ENCODE measurements at regions not wholly inside any gene's neighbourhood (a gene's known extent, or its start where the extent isn't known, plus 50 kb on each side); places are given as distances from the start of the nearest gene placed in this dataset.

DNA sequence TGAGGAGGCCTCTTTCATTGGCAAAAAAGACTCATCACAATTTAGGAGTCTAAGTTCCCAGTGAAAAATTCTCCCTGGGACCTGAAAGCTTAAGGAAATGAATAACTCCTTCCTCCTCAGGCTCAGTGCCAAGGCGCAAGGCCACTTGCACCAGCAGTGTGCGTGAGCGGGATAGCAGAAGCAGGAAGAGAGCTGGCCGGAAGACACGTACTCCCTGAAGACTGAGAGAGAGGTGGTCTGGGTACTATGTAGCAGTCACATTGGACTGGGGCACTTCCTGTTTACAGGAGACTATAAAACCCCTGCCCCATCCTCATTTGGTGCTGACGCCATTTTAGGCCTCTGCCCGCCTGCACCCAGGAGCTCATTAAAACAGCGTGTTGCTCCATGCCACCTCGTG is 66.3 kb upstream of the IL33 start:
- ChIA-PET CTCF (no interaction called here), POLR2A (no interaction called here)
- no peak overlapping the region for H3K4me3 ChIP-seq
- no peak for DNase-seq (ENCODE audit: low read depth in 1 of 2, low spot score in 1 of 2)
- ATAC-seq: no peak
- H3K4me1 ChIP-seq: peaks cover 14% of the 10 kb centered on the region; the same call in 2 of the 3 replicates
- no peak overlapping the region for H3K4me2 ChIP-seq
- no peak overlapping the region; a peak in 1 of 6 replicates for H3K27ac ChIP-seq
- FAIRE-seq: no peak
- WGBS (ENCODE audit: missing lambda C conversion rate): 84% methylated on average over 9 of the region's 9 CpGs
- TF ChIP-seq CHD4 (IDR thresholded peaks at IDR 0.05; ENCODE audit: borderline replicate concordance) (no peak), ZC3H11A (IDR thresholded peaks at IDR 0.05) (no peak), TFCP2L1 (CRISPR knock-in tag; IDR thresholded peaks at IDR 0.05) (no peak), RAD21 (conservative IDR thresholded peaks at IDR 0.05 in 1 of 2, IDR thresholded peaks at IDR 0.05 in 1 of 2) (no peak), NR3C1 (IDR thresholded peaks at IDR 0.05) (no peak), MAFK (IDR thresholded peaks at IDR 0.05; ENCODE audit: partially characterized antibody) (no peak), HOXB13 (CRISPR knock-in tag; IDR thresholded peaks at IDR 0.05; ENCODE audit: low read depth) (no peak), POLR2AphosphoS2 (conservative IDR thresholded peaks at IDR 0.05; ENCODE audit: low read length) (no peak), FOXS1 (CRISPR knock-in tag; IDR thresholded peaks at IDR 0.05) (no peak), CHD2 (IDR thresholded peaks at IDR 0.05; ENCODE audit: low read length, partially characterized antibody) (no peak), PHF8 (IDR thresholded peaks at IDR 0.05; ENCODE audit: borderline replicate concordance, low read depth) (no peak), RNF2 (IDR thresholded peaks at IDR 0.05; ENCODE audit: borderline replicate concordance, low read depth) (no peak), JUN (IDR thresholded peaks at IDR 0.05) (no peak), RFX5 (IDR thresholded peaks at IDR 0.05) (no peak), SMC3 (IDR thresholded peaks at IDR 0.05) (no peak)
- TF ChIP-seq, protein P1, sequence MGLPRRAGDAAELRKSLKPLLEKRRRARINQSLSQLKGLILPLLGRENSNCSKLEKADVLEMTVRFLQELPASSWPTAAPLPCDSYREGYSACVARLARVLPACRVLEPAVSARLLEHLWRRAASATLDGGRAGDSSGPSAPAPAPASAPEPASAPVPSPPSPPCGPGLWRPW (IDR thresholded peaks at IDR 0.05): no peak
- TF ChIP-seq, protein P2, sequence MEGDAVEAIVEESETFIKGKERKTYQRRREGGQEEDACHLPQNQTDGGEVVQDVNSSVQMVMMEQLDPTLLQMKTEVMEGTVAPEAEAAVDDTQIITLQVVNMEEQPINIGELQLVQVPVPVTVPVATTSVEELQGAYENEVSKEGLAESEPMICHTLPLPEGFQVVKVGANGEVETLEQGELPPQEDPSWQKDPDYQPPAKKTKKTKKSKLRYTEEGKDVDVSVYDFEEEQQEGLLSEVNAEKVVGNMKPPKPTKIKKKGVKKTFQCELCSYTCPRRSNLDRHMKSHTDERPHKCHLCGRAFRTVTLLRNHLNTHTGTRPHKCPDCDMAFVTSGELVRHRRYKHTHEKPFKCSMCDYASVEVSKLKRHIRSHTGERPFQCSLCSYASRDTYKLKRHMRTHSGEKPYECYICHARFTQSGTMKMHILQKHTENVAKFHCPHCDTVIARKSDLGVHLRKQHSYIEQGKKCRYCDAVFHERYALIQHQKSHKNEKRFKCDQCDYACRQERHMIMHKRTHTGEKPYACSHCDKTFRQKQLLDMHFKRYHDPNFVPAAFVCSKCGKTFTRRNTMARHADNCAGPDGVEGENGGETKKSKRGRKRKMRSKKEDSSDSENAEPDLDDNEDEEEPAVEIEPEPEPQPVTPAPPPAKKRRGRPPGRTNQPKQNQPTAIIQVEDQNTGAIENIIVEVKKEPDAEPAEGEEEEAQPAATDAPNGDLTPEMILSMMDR (IDR thresholded peaks at IDR 0.05): no peak
- TF ChIP-seq, protein P3, sequence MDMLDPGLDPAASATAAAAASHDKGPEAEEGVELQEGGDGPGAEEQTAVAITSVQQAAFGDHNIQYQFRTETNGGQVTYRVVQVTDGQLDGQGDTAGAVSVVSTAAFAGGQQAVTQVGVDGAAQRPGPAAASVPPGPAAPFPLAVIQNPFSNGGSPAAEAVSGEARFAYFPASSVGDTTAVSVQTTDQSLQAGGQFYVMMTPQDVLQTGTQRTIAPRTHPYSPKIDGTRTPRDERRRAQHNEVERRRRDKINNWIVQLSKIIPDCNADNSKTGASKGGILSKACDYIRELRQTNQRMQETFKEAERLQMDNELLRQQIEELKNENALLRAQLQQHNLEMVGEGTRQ (IDR thresholded peaks at IDR 0.05): no peak
- peaks cover 10% of the 10 kb centered on the region; the same call in 1 of the 3 replicates for H3K9me3 ChIP-seq

DNA sequence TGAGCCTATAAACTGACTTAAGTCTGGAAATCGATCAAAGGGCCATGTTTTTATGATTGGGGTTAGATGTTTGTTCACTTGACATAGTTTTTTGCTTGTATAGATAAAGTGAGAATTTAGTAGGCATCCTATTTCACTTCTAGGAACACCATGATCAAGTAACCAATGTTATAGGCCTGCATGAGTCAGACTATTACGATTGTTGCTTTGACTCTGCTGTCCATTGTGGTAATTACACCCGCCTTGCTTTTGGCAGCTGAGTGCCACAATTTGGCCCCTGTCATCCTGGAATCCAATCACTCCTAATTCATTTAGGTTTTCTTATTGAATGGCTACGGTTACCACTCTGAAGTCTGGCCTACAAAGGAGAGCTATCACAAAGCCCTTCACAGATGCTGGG is 67.8 kb upstream of the IL33 start:
- POLR2A ChIA-PET: no interaction called here
- ATAC-seq (no peak), DNase-seq (ENCODE audit: low read depth in 1 of 2, low spot score in 1 of 2) (no peak), FAIRE-seq (no peak)
- 62% methylated on average over 4 of the region's 4 CpGs for WGBS (ENCODE audit: missing lambda C conversion rate)
- Histone ChIP-seq H3K27ac (no peak overlapping the region), H3K9me3 (peaks cover 10% of the 10 kb centered on the region; the same call in 1 of the 3 replicates), H3K4me1 (peaks cover 5% of the 10 kb centered on the region; the same call in 1 of the 3 replicates), H3K4me3 (no peak overlapping the region), H3K4me2 (no peak overlapping the region)
- TF ChIP-seq HOXB5 (CRISPR knock-in tag; IDR thresholded peaks at IDR 0.05): no peak
- TF ChIP-seq SREBF2 (IDR thresholded peaks at IDR 0.05): no peak
- no peak for TF ChIP-seq HDAC2 (IDR thresholded peaks at IDR 0.05)
- TF ChIP-seq EHMT2 (IDR thresholded peaks at IDR 0.05; ENCODE audit: low read depth): no peak
- no peak for TF ChIP-seq GATA3 (IDR thresholded peaks at IDR 0.05; ENCODE audit: borderline replicate concordance)
- TF ChIP-seq PHF8 (IDR thresholded peaks at IDR 0.05; ENCODE audit: borderline replicate concordance, low read depth): no peak
- no peak for TF ChIP-seq CHD2 (IDR thresholded peaks at IDR 0.05; ENCODE audit: low read length, partially characterized antibody)
- no peak for TF ChIP-seq CBX8 (IDR thresholded peaks at IDR 0.05)
- TF ChIP-seq KDM5A (IDR thresholded peaks at IDR 0.05): no peak
- no peak for TF ChIP-seq CBX2 (IDR thresholded peaks at IDR 0.05; ENCODE audit: borderline replicate concordance, low read depth)
- TF ChIP-seq HOXB13 (CRISPR knock-in tag; IDR thresholded peaks at IDR 0.05; ENCODE audit: low read depth): no peak
- CTCF ChIA-PET: interaction anchor here (0.6 kb wide), 1 partner anchor 787 kb away, joined by 3 read pairs; no protein-coding TSS in a partner anchor
